ENCODE measurements at regions not wholly inside any gene's neighbourhood (a gene's known extent, or its start where the extent isn't known, plus 50 kb on each side); places are given as distances from the start of the nearest gene placed in this dataset.

- TF ChIP-seq CTCF (IDR thresholded peaks at IDR 0.05; ENCODE audit: low read depth, low read length) (no peak), EZH2phosphoT487 (IDR thresholded peaks at IDR 0.05; ENCODE audit: low read depth) (no peak)
These were observed 92.6 kb upstream of the TSC22D1 start for GRCh38 chr13:44668688-44669087.
